HG03571 (cell line): ENCODE measurements at regions not wholly inside any gene's neighbourhood (a gene's known extent, or its start where the extent isn't known, plus 50 kb on each side); places are given as distances from the start of the nearest gene placed in this dataset.

Source experiments
- ATAC-seq: cut with Tn5 transposase; IDR thresholded peaks from one replicate; pipeline ENCODE4 v1.9.1; 2021; ENCODE audit not compliant: unreplicated experiment

- ATAC-seq = no peak
Observed at GRCh38 chr5:121706686-121707085, 145.0 kb upstream of the FTMT start.

DNA sequence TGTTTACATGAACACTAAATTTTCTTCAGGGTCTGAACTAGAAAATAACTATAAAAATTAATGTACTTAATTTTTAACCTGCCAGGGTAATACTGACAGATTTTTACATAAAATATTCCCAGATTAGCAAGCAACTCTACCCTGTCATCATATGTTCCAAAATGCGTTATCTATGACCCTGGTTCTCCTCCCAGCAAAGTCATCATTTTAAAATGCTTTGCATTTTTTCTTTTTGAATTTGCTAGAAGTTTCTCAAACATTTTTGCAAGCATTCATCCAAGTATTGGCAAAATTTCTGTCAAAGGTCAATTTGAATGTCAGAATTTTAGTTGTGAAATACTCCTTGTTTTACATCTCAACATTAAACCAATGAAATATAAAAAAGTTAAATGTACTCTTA is 144.5 kb upstream of the FTMT start:
- ATAC-seq = no peak

DNA sequence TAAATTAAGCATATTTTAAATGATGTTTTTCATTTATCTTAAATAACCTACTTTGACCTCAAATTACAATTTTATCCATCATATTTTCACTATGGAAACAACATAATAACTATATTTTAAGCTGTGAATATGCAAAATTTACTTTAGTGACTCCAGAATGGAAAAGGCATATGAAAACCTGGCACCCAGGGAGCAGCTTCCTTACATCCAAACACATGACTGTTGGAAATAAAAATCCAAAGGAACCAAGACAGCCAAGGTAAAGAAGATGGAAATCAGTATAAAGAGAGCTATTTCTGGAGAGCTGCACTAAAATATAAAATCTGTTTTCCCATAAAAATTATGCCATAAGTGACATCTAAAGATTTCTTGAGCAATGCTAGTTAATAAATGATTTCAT is 140.3 kb upstream of the FTMT start:
- ATAC-seq = no peak

DNA sequence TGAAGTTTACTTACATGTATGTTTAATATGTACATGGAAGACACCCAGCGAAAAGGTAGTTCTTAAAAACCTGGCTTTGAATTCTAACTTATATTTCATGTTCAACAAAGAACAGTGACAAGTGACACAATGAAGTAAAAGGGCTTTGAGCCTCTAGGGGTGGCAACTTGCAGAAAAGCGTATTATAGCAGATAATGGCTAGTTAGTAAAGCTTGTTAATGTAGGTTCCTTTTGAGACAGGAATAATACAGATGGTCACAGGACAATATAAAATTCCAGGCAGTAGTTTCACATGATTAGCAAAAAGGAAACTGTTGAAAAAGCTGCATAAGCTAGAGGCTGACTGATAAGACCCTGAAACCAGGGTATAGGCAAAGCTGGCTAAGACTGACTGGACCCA is 132.4 kb upstream of the FTMT start:
- no peak for ATAC-seq

GRCh38 chr5:121725450-121725849 is 126.2 kb upstream of the FTMT start:
- ATAC-seq = no peak

DNA sequence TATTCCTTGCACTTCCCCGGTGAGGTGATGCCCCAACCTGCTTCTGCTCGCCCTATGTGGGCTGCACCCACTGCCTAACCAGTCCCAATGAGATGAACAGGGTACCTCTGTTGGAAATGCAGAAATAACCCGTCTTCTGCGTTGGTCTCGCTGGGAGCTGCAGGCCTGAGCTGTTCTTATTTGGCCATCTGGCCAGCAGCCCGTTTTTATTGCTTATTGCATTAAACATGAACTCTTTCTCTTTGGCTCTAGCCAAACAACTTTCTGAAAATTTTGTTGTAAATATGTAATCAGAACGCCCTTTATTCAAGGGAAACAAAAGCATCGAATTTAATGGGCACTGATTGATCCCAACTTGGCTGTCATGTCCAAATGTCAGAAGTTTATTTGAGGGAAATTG is 124.7 kb upstream of the FTMT start:
- no peak for ATAC-seq

- no peak for ATAC-seq
Observed at GRCh38 chr5:121731377-121731776, 120.3 kb upstream of the FTMT start.

DNA sequence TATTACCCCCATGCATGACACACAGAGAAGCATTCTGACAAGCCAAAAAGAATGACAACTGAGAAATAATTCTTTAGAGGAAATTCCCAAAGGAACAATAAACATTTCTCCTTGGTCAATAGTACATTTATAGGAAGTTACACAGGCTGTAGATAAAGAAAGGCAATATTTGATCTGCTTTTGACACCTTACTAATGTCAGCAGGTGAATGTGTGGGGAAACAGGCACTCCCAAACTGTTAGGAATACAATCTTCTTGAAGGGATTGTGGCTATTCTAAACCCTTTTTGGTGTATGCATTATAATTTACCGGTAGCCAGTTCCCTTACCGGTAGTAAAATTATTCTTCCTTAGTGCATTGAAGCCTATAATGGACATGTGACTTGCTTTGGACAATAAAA is 116.1 kb upstream of the FTMT start:
- ATAC-seq = no peak

- no peak for ATAC-seq
Observed at GRCh38 chr5:121737120-121737519, 114.6 kb upstream of the FTMT start.

DNA sequence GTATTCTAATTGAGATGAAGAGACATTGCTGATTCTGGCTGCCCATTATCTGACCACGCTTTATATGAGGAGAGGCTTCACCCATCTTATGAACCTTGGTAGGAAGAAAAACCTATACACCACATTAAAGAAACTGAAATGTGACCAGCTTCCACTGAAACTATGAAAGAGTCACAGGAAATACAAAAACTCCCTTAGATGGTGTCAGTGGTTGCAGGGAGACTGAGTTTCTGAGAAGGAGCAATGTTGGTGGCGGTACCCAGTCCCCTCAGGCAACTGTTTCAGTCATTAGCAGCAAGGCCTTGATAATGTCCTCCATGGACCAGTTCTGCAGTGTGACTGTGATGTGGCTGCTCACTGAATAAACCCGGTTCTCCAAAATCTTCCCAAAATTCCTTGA is 110.5 kb upstream of the FTMT start:
- no peak for ATAC-seq

GRCh38 chr5:121744577-121744976 is 107.1 kb upstream of the FTMT start:
- ATAC-seq = no peak

GRCh38 chr5:121745407-121745806 is 106.3 kb upstream of the FTMT start:
- no peak for ATAC-seq

DNA sequence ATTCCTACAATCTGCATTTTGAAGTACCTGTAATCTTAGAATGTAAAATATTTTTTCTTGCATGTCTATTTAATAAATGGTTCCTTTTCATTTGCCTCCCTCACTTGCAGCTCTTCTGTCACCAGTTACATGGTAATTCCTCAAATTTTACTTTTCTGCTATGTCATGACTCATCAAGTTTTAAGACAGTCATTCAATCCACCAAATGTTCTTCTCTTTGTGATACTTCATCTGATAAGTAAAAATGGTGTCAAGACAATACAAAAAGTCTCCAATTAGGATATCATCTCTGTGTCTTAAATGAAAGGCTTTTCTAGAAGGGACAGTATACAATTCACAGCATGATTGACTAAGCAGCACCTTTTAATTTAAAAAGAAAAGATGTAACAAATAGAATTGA is 104.9 kb upstream of the FTMT start:
- ATAC-seq = no peak

GRCh38 chr5:121748686-121749085 is 103.0 kb upstream of the FTMT start:
- ATAC-seq = no peak

- ATAC-seq = no peak
Observed at GRCh38 chr5:121752149-121752548, 99.5 kb upstream of the FTMT start.

- ATAC-seq = no peak
Observed at GRCh38 chr5:121755266-121755665, 96.4 kb upstream of the FTMT start.

GRCh38 chr5:121757753-121758152 is 93.9 kb upstream of the FTMT start:
- no peak for ATAC-seq

DNA sequence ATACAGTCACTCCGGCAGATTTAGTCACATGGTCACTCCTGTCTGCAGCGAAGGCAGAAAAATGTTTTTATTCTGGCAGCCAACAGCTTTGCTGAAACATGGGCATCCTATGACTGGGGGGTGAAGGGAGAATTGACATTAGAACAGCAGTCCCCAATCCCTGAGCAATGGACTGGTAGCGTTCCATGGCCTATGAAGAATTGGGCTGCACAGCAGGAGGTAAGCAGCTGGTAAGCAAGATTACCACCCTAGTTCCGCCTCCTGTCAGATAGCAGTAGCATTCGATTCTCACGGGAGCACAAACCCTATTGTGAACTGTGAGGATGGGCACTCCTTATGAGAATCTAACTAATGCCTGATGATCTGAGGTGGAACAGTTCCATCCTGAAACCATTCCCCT is 93.1 kb upstream of the FTMT start:
- ATAC-seq = no peak

GRCh38 chr5:121762426-121762825 is 89.3 kb upstream of the FTMT start:
- no peak for ATAC-seq

DNA sequence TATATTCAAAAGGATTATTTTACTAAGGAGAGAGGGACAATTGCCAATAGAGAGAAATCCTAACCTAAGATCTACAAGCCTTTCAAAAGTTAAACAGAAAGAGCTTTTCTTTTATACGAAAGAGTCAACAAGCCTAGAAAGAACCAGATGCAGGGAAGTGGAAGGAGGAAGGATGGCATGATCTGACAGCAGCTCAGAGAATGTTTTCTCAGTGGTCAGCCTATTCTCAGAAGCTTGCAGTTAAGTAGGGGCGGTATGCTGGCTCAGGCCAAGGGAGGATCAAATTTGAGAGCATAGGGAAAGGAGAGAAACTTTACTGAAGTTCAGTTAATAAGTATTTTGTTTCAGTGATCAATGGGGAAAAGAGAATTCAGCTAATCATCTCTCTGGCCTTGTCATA is 88.0 kb upstream of the FTMT start:
- no peak for ATAC-seq

GRCh38 chr5:121780406-121780805 is 71.3 kb upstream of the FTMT start:
- ATAC-seq = no peak

- no peak for ATAC-seq
Observed at GRCh38 chr5:121783700-121784099, 68.0 kb upstream of the FTMT start.

DNA sequence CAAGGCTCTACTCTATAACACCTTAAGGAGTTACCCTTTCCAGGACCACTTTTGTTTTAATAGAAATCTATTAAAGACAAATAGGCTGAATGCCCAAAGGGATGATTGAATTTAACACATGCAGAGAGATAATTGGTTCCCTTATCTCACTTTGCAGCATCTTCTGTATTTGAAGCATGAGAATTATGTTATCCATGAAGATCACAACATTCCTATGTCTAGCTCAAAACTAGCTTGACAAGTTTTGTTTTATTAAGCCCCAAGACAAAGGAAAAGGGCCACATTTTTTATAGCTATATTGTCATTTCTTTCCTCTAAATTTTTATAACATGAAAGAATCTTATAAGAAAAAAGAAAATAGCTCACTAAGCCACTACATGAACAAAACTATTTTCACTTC is 57.9 kb upstream of the FTMT start:
- no peak for ATAC-seq

GRCh38 chr5:121795511-121795910 is 56.2 kb upstream of the FTMT start:
- ATAC-seq = no peak
